ENCODE measurements at regions not wholly inside any gene's neighbourhood (a gene's known extent, or its start where the extent isn't known, plus 50 kb on each side); places are given as distances from the start of the nearest gene placed in this dataset.

GRCh38 chr14:89485264-89485663, 68.2 kb upstream of the FOXN3 start:
- Histone ChIP-seq H3K27ac (peak overlapping the region; percentile 2 to 25), H3K9me3 (no peaks in the 10 kb centered on the region), H3K4me3 (no peak overlapping the region), H3K4me1 (peaks cover 0 to 10% of the 10 kb centered on the region in 2 donors), H3K27me3 (no peaks in the 10 kb centered on the region), H3K36me3 (no peaks in the 10 kb centered on the region)
- DNase-seq (ENCODE audit: low spot score) = no peak
- no peak for TF ChIP-seq CTCF (IDR thresholded peaks at IDR 0.05)

GRCh38 chr14:89484051-89484844, 67.2 kb upstream of the FOXN3 start:
- H3K36me3 ChIP-seq = no peaks in the 10 kb centered on the region
- no peaks in the 10 kb centered on the region for H3K27me3 ChIP-seq
- H3K27ac ChIP-seq = no peak overlapping the region
- H3K9me3 ChIP-seq = no peaks in the 10 kb centered on the region
- H3K4me1 ChIP-seq = peaks cover 0 to 7% of the 10 kb centered on the region in 2 donors
- no peak for DNase-seq (ENCODE audit: low spot score)
- no peak for TF ChIP-seq CTCF (IDR thresholded peaks at IDR 0.05)
- no peak overlapping the region for H3K4me3 ChIP-seq

- Histone ChIP-seq H3K27ac (peak overlapping the region; percentile 51 to 78), H3K4me1 (peaks cover 0 to 16% of the 10 kb centered on the region in 2 donors)
Measured at GRCh38 chr14:89481196-89481595, 64.2 kb upstream of the FOXN3 start.

GRCh38 chr14:89480278-89480677, 63.2 kb upstream of the FOXN3 start:
- Histone ChIP-seq H3K4me3 (no peak overlapping the region), H3K4me1 (peaks cover 0 to 11% of the 10 kb centered on the region in 2 donors), H3K9me3 (no peaks in the 10 kb centered on the region), H3K27ac (peak overlapping the region in 1 of 2 donors; percentile 78), H3K36me3 (no peaks in the 10 kb centered on the region), H3K27me3 (no peaks in the 10 kb centered on the region)
- no peak for DNase-seq (ENCODE audit: low spot score)
- TF ChIP-seq CTCF (IDR thresholded peaks at IDR 0.05) = no peak

More at GRCh38 chr14:89481196-89481595, 64.2 kb upstream of the FOXN3 start:
- no peak for TF ChIP-seq CTCF (IDR thresholded peaks at IDR 0.05)
- DNase-seq (ENCODE audit: low spot score) = peak; percentile 94
- no peaks in the 10 kb centered on the region for H3K9me3 ChIP-seq
- H3K36me3 ChIP-seq = no peaks in the 10 kb centered on the region
- no peaks in the 10 kb centered on the region for H3K27me3 ChIP-seq
- H3K4me3 ChIP-seq = no peak overlapping the region

- DNase-seq (ENCODE audit: low spot score) = no peak
- no peak overlapping the region for H3K4me3 ChIP-seq
- peaks cover 0 to 11% of the 10 kb centered on the region in 2 donors for H3K4me1 ChIP-seq
- TF ChIP-seq CTCF (IDR thresholded peaks at IDR 0.05) = no peak
- no peaks in the 10 kb centered on the region for H3K36me3 ChIP-seq
- no peaks in the 10 kb centered on the region for H3K9me3 ChIP-seq
- H3K27me3 ChIP-seq = no peaks in the 10 kb centered on the region
- peak overlapping the region in 1 of 2 donors; percentile 78 for H3K27ac ChIP-seq
Measured at GRCh38 chr14:89479802-89480201, 62.8 kb upstream of the FOXN3 start.
